ENCODE measurements at regions not wholly inside any gene's neighbourhood (a gene's known extent, or its start where the extent isn't known, plus 50 kb on each side); places are given as distances from the start of the nearest gene placed in this dataset.

DNA sequence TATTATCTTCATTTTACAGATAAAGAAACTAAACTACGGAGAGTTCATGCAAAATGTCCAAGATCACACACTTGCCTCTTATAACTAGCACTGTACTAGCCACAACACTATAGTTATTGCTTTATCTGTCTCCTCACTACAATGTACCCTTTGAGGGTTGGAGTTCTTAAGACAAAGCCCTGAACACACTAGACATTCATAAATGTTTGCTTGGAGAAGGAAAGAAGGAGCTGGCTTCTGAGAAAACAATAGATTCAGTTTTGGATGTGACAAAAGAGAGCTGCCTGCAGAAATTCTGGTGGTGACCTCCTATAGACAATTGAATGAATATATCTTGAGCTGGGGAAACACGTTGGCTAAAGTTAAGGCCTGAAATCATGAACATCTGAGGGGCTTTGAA lies 169.9 kb upstream of the ARHGEF26 start:
- TF ChIP-seq CTCF (IDR thresholded peaks at IDR 0.05; ENCODE audit: low read depth, low read length) (no peak), EZH2phosphoT487 (IDR thresholded peaks at IDR 0.05; ENCODE audit: low read depth) (no peak)
